ENCODE measurements at regions not wholly inside any gene's neighbourhood (a gene's known extent, or its start where the extent isn't known, plus 50 kb on each side); places are given as distances from the start of the nearest gene placed in this dataset.
"Not testable (repeated sequence)": the region's sequence is repeated elsewhere in the genome, so short reads cannot be mapped to it uniquely, and the experiment has no call there.

DNA sequence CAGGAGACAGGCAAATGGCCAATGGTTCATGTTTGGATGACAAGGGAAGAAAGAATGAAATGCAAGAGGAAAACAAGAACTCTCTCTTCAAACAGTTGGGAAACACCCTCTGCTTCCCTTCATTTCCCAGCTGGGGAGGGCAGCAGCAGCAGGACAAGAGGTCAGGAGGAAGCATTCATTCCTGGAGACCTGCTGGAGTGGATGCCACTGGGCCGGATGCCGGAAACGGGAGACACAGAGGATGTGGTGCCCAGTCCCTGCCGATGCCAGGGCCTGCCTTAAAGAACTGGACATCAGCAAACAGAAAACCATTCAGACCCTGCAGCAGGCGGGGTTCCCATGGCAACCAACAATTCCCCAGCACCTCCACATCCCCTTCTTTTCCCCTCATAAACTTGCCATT lies 102.3 kb upstream of the ZNF648 start:
- TF ChIP-seq, protein P1, sequence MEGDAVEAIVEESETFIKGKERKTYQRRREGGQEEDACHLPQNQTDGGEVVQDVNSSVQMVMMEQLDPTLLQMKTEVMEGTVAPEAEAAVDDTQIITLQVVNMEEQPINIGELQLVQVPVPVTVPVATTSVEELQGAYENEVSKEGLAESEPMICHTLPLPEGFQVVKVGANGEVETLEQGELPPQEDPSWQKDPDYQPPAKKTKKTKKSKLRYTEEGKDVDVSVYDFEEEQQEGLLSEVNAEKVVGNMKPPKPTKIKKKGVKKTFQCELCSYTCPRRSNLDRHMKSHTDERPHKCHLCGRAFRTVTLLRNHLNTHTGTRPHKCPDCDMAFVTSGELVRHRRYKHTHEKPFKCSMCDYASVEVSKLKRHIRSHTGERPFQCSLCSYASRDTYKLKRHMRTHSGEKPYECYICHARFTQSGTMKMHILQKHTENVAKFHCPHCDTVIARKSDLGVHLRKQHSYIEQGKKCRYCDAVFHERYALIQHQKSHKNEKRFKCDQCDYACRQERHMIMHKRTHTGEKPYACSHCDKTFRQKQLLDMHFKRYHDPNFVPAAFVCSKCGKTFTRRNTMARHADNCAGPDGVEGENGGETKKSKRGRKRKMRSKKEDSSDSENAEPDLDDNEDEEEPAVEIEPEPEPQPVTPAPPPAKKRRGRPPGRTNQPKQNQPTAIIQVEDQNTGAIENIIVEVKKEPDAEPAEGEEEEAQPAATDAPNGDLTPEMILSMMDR (IDR thresholded peaks at IDR 0.05; ENCODE audit: borderline replicate concordance, insufficient read depth, low read depth, low read length): no peak
- no peak overlapping the region for H3K4me3 ChIP-seq (ENCODE audit: low read depth, low read length)

DNA sequence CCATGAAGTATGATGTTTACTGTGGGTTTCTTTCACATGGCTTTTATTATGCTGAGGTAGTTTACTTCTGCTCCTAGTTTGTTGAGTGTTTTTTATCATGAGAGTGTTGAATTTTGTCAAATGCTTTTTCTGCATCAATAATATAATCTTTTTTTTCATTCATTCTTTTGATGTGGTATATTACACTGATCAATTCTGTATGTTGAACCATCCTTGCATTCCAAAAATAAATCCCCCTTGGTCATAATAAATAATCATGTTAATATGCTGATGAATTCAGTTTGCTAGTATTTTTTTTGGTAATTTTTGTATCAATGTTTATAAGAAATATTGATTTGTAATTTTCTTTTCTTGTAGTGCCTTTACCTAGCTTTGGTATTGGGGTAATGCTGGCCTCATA lies 97.9 kb upstream of the ZNF648 start:
- TF ChIP-seq, protein P1 (IDR thresholded peaks at IDR 0.05; ENCODE audit: borderline replicate concordance, insufficient read depth, low read depth, low read length): no peak
- no peak overlapping the region for H3K4me3 ChIP-seq (ENCODE audit: low read depth, low read length)

DNA sequence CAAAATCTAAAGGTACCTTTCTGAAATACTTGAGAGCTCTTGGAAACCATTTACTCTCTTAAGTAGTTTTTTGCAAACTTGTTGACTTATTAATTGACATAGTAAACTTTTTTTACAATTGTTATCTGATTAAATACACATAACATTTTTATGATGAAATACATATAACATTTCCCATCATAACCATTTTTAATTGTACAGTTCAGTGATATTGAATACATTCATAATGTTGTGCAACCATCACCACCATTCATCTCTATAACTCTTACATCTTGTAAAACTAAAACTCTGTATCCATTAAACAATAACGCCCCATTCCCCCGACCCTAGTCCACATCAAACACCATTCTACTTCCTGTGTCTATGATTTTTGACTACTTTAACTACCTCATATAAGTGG lies 95.7 kb upstream of the ZNF648 start:
- TF ChIP-seq, protein P1 (IDR thresholded peaks at IDR 0.05; ENCODE audit: borderline replicate concordance, insufficient read depth, low read depth, low read length): no peak
- H3K4me3 ChIP-seq (ENCODE audit: low read depth, low read length): no peak overlapping the region

DNA sequence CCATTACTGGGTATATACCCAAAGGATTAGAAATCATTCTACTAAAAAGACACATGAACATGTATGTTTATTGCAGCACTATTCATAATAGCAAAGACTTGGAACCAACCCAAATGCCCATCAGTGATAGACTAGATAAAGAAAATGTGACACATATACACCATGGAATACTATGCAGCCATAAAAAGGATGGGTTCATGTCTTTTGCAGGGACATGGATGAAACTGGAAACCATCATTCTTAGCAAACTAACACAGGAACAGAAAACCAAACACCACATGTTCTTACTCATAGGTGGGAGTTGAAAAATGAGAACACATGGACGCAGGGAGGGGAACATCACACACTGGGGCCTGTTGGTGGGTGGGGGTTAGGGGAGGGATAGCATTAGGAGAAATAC lies 92.9 kb upstream of the ZNF648 start:
- H3K4me3 ChIP-seq (ENCODE audit: low read depth, low read length): not testable (repeated sequence)

DNA sequence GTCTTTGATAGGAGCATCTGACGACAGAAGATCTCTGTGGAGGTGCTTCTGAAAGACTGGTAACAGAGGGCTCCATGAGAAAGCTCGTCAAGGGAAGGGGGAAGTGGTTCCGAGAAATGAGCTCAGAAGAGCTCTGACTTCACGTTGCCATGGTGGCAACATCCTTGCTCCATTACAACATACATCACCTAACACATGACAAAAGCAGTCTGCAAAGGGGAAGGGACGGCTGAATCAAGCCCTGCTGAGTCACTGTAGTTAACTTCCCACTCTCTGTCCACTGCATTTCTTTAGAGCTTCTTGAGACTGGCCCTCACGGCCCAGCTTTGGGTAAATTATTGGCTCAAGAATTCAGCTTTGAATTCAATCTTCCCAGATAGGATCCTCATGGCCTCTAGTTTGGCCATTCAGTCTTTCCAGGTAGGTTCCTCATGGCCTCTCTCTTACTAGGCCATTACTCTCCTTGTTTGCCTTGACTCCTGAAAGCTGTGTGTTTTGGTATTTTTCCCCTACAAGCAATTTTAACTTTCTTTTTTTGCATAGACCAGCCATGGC lies 88.0 kb upstream of the ZNF648 start:
- TF ChIP-seq, protein P1 (IDR thresholded peaks at IDR 0.05; ENCODE audit: borderline replicate concordance, insufficient read depth, low read depth, low read length): no peak
- H3K4me3 ChIP-seq (ENCODE audit: low read depth, low read length): no peak overlapping the region

DNA sequence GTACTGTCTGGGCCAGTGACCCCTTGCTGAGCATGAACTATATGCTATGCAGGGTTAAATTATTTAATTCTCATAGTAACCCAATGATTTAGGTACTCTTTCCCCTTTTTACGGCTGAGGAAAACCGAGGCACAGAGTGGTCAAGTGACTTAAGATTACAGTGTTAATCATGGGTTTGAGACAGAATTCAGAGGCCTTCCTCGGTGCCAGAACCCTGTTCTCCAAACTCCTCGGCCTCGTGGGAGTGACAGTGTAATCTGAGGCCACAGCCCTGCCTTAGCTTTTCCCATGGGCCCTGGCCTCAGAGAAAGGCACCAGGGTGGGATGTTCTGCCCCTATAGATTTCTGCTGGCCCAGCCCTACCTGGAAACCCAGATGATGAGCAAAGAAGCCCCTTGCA lies 86.4 kb upstream of the ZNF648 start:
- TF ChIP-seq, protein P1 (IDR thresholded peaks at IDR 0.05; ENCODE audit: borderline replicate concordance, insufficient read depth, low read depth, low read length): no peak

DNA sequence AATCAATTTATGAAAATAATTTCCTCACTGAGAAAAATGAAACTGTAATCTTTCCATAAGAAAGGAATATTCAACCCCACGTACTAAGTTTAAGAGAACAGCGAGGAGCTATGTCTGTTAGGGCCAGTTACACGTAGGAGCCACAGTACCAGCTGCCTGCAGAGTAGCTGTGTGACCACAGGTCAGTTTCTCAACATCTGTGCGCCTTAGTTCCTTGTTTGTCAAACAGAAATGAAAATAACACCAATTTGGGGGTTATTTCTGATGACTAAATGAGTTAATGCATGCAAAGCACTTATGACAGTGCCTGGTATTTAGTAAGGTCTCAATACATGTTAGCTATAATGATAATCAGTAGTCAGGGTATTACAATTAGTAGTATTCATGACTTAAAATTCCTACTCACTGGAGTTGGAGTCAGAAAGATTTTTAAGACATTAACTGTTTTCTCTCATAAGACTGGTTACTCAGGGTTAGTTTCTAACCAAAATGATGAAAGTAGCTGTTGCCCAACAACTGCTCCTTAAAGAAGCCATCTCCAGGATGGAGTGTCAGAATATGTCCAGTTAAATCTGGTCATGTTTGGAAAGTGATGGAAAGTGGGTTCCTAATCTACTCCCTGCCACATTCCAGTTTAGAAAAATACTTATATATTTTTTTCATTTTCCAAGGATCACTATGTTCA lies 85.8 kb upstream of the ZNF648 start:
- H3K4me3 ChIP-seq (ENCODE audit: low read depth, low read length): no peak overlapping the region
- TF ChIP-seq, protein P1 (IDR thresholded peaks at IDR 0.05; ENCODE audit: borderline replicate concordance, insufficient read depth, low read depth, low read length): no peak

More for the DNA sequence above, 86.4 kb upstream of the ZNF648 start:
- H3K4me3 ChIP-seq (ENCODE audit: low read depth, low read length): no peak overlapping the region

Data from GM12875 (cell line).